ENCODE measurements at regions not wholly inside any gene's neighbourhood (a gene's known extent, or its start where the extent isn't known, plus 50 kb on each side); places are given as distances from the start of the nearest gene placed in this dataset.

- TF ChIP-seq CTCF (IDR thresholded peaks at IDR 0.05) (no peak), ZFX (IDR thresholded peaks at IDR 0.05; ENCODE audit: borderline replicate concordance) (no peak)
- H3K27ac ChIP-seq = no peak overlapping the region
Observed at GRCh38 chr5:133706506-133707430, 94.4 kb upstream of the FSTL4 start.

- H3K27ac ChIP-seq = no peak overlapping the region
- TF ChIP-seq CTCF (IDR thresholded peaks at IDR 0.05) (no peak), ZFX (IDR thresholded peaks at IDR 0.05; ENCODE audit: borderline replicate concordance) (no peak)
Observed at GRCh38 chr5:133705331-133705730, 93.0 kb upstream of the FSTL4 start.

- TF ChIP-seq ZFX (IDR thresholded peaks at IDR 0.05; ENCODE audit: borderline replicate concordance) (no peak), CTCF (IDR thresholded peaks at IDR 0.05) (no peak)
- no peak overlapping the region for H3K27ac ChIP-seq
Observed at GRCh38 chr5:133704411-133704810, 92.1 kb upstream of the FSTL4 start.

GRCh38 chr5:133703935-133704334 is 91.6 kb upstream of the FSTL4 start:
- TF ChIP-seq ZFX (IDR thresholded peaks at IDR 0.05; ENCODE audit: borderline replicate concordance) (no peak), CTCF (IDR thresholded peaks at IDR 0.05) (no peak)
- H3K27ac ChIP-seq = no peak overlapping the region

GRCh38 chr5:133702791-133703770 is 90.7 kb upstream of the FSTL4 start:
- no peak for TF ChIP-seq CTCF (IDR thresholded peaks at IDR 0.05)
- no peak for TF ChIP-seq ZFX (IDR thresholded peaks at IDR 0.05; ENCODE audit: borderline replicate concordance)
- no peak overlapping the region for H3K27ac ChIP-seq

- no peak overlapping the region for H3K27ac ChIP-seq
- TF ChIP-seq CTCF (IDR thresholded peaks at IDR 0.05) (no peak), ZFX (IDR thresholded peaks at IDR 0.05; ENCODE audit: borderline replicate concordance) (no peak)
Observed at GRCh38 chr5:133701871-133702270, 89.5 kb upstream of the FSTL4 start.
